H9 (cell line): ENCODE measurements at regions not wholly inside any gene's neighbourhood (a gene's known extent, or its start where the extent isn't known, plus 50 kb on each side); places are given as distances from the start of the nearest gene placed in this dataset.

ENCODE experiments used
- DNase-seq: peaks from one replicate; pipeline ENCODE4 v3.0.0-alpha.2; 2017
- H2AFZ ChIP-seq: one replicate; pipeline ENCODE4 v1.6.1; 2013; ENCODE audit warnings: mild to moderate bottlenecking, low read length, control low read depth, moderate library complexity
- H2AK5ac ChIP-seq: 2 replicates; pipeline ENCODE4 v1.6.1; 2013; ENCODE audit warnings: low read length, control low read depth, mixed read lengths; ENCODE audit not compliant: insufficient read length
- H2BK120ac ChIP-seq: one replicate; pipeline ENCODE4 v1.6.1; 2013; ENCODE audit warnings: low read depth, mild to moderate bottlenecking, low read length, control low read depth, inconsistent platforms; ENCODE audit not compliant: poor library complexity, severe bottlenecking
- H2BK12ac ChIP-seq: 2 replicates; pipeline ENCODE4 v1.6.1; 2013; ENCODE audit warnings: low read length, control low read depth, mixed read lengths, low read depth; ENCODE audit not compliant: insufficient read length
- H2BK15ac ChIP-seq: 2 replicates; pipeline ENCODE4 v1.6.1; 2013; ENCODE audit warnings: low read depth, low read length, control low read depth
- H2BK20ac ChIP-seq: one replicate; pipeline ENCODE4 v1.6.1; 2013; ENCODE audit warnings: low read depth, mild to moderate bottlenecking, low read length, control low read depth, inconsistent platforms; ENCODE audit not compliant: poor library complexity, severe bottlenecking
- H2BK5ac ChIP-seq: 2 replicates; pipeline ENCODE4 v1.6.1; 2013; ENCODE audit warnings: low read length, control low read depth, mixed read lengths; ENCODE audit not compliant: insufficient read length
- H3K14ac ChIP-seq: 2 replicates; pipeline ENCODE4 v1.6.1; 2013; ENCODE audit warnings: low read length, control low read depth; ENCODE audit not compliant: insufficient read depth
- H3K18ac ChIP-seq: 2 replicates; pipeline ENCODE4 v1.6.1; 2013; ENCODE audit warnings: low read depth, mild to moderate bottlenecking, mixed read lengths, low read length, control low read depth; ENCODE audit not compliant: insufficient read length
- H3K23ac ChIP-seq: 2 replicates; pipeline ENCODE4 v1.6.1; 2013; ENCODE audit warnings: low read length, control low read depth, mixed read lengths, low read depth; ENCODE audit not compliant: insufficient read length
- H3K23me2 ChIP-seq: 2 replicates; pipeline ENCODE4 v1.6.1; 2013; ENCODE audit warnings: low read depth, mild to moderate bottlenecking, mixed read lengths, low read length, control low read depth; ENCODE audit not compliant: insufficient read length, poor library complexity, severe bottlenecking
- H3K27ac ChIP-seq: 2 replicates; pipeline ENCODE4 v1.5.1; 2013; ENCODE audit warnings: low read length, control low read depth, mixed read lengths, low read depth; ENCODE audit not compliant: insufficient read length
- H3K27me3 ChIP-seq: 2 replicates; pipeline ENCODE4 v1.6.1; 2013; ENCODE audit warnings: low read length, control low read depth, inconsistent platforms; ENCODE audit not compliant: insufficient read depth
- H3K4ac ChIP-seq: 2 replicates; pipeline ENCODE4 v1.6.1; 2013; ENCODE audit warnings: low read depth, mild to moderate bottlenecking, control low read depth, inconsistent platforms, low read length, moderate library complexity
- H3K4me1 ChIP-seq: 2 replicates; pipeline ENCODE4 v1.6.1; 2013; ENCODE audit warnings: low read length, control low read depth, inconsistent platforms; ENCODE audit not compliant: insufficient read depth
- H3K4me2 ChIP-seq: 2 replicates; pipeline ENCODE4 v1.6.1; 2013; ENCODE audit warnings: low read length, control low read depth, mixed read lengths; ENCODE audit not compliant: insufficient read length, insufficient read depth
- H3K56ac ChIP-seq: 2 replicates; pipeline ENCODE4 v1.6.1; 2013; ENCODE audit warnings: low read depth, mild to moderate bottlenecking, mixed read lengths, low read length, control low read depth; ENCODE audit not compliant: insufficient read length
- H3K79me1 ChIP-seq: 2 replicates; pipeline ENCODE4 v1.6.1; 2013; ENCODE audit warnings: low read depth, mild to moderate bottlenecking, moderate library complexity, low read length, control low read depth, inconsistent platforms; ENCODE audit not compliant: insufficient read depth, poor library complexity, severe bottlenecking
- H3K79me2 ChIP-seq: 2 replicates; pipeline ENCODE4 v1.6.1; 2013; ENCODE audit warnings: low read length, control low read depth, inconsistent platforms; ENCODE audit not compliant: insufficient read depth
- H3K9ac ChIP-seq: 2 replicates; pipeline ENCODE4 v1.6.1; 2013; ENCODE audit warnings: low read length, control low read depth, mixed read lengths; ENCODE audit not compliant: insufficient read length; ENCODE audit errors: extremely low read depth
- H3K9me3 ChIP-seq: one replicate; pipeline ENCODE4 v1.6.1; 2013; ENCODE audit warnings: low read depth, low read length, inconsistent platforms; ENCODE audit not compliant: control insufficient read depth
- H3T11ph ChIP-seq: one replicate; pipeline ENCODE4 v1.6.1; 2013; ENCODE audit warnings: mild to moderate bottlenecking, low read length, control low read depth, inconsistent platforms
- H4K20me1 ChIP-seq: one replicate; pipeline ENCODE4 v1.6.1; 2013; ENCODE audit not compliant: control insufficient read depth, insufficient read length, insufficient read depth
- H4K5ac ChIP-seq: 2 replicates; pipeline ENCODE4 v1.6.1; 2013; ENCODE audit warnings: low read depth, mild to moderate bottlenecking, mixed read lengths, low read length, control low read depth; ENCODE audit not compliant: insufficient read length
- H4K8ac ChIP-seq: replicated peaks from 2 replicates; pipeline ENCODE4 v1.6.1; 2013; ENCODE audit warnings: low read length, control low read depth, mixed read lengths, low read depth; ENCODE audit not compliant: insufficient read length
- H4K91ac ChIP-seq: 2 replicates; pipeline ENCODE4 v1.6.1; 2013; ENCODE audit warnings: low read depth, mild to moderate bottlenecking, moderate library complexity, mixed read lengths, low read length, control low read depth; ENCODE audit not compliant: insufficient read length
- H3K27ac Mint-ChIP-seq, 3 experiments: 2 replicates in 2 of 3; 3 replicates in 1 of 3; pipeline ENCODE4 v1.8.0; 2020 to 2021; ENCODE audit warnings: mixed read lengths in 3 of 3, mild to moderate bottlenecking in 1 of 3, moderate library complexity in 1 of 3
- H3K27me3 Mint-ChIP-seq: 2 replicates; pipeline ENCODE4 v1.8.0; 2021; ENCODE audit warnings: low read depth, mild to moderate bottlenecking, moderate library complexity, mixed read lengths
- H3K36me3 Mint-ChIP-seq, 3 experiments: 2 replicates in 2 of 3; 3 replicates in 1 of 3; pipeline ENCODE4 v1.8.0; 2020 to 2021; ENCODE audit warnings: low read depth in 3 of 3, mixed read lengths in 3 of 3; ENCODE audit not compliant: insufficient read depth in 1 of 3
- H3K4me1 Mint-ChIP-seq, 2 experiments: 2 replicates each; pipeline ENCODE4 v1.8.0; 2020; ENCODE audit warnings: mixed read lengths in 2 of 2
- H3K4me3 Mint-ChIP-seq, 2 experiments: 2 replicates in 1 of 2; 3 replicates in 1 of 2; pipeline ENCODE4 v1.8.0; 2020 to 2021; ENCODE audit warnings: mild to moderate bottlenecking in 2 of 2, mixed read lengths in 2 of 2, moderate library complexity in 1 of 2
- H3K9me3 Mint-ChIP-seq, 2 experiments: 2 replicates in 1 of 2; 3 replicates in 1 of 2; pipeline ENCODE4 v1.8.0; 2020; ENCODE audit warnings: mild to moderate bottlenecking in 2 of 2, mixed read lengths in 2 of 2, moderate library complexity in 1 of 2
- CTCF ChIP-seq: fragments of 200-600 bp; sonication (generic); conservative IDR thresholded peaks from 3 replicates; pipeline ENCODE4 v1.8.0; 2021; ENCODE audit warnings: antibody characterized with exemption, mild to moderate bottlenecking
- WGBS: extraction: QIAGEN DNeasy Blood & Tissue Kit; methylation state at CpG from one replicate; pipeline ENCODE4 v1.1.7; 2013; ENCODE audit warnings: missing lambda C conversion rate, low lambda C conversion rate, mixed read lengths; ENCODE audit not compliant: insufficient read length; ENCODE audit errors: extremely low coverage; 5-methylcytosine and 5-hydroxymethylcytosine counted together

DNA sequence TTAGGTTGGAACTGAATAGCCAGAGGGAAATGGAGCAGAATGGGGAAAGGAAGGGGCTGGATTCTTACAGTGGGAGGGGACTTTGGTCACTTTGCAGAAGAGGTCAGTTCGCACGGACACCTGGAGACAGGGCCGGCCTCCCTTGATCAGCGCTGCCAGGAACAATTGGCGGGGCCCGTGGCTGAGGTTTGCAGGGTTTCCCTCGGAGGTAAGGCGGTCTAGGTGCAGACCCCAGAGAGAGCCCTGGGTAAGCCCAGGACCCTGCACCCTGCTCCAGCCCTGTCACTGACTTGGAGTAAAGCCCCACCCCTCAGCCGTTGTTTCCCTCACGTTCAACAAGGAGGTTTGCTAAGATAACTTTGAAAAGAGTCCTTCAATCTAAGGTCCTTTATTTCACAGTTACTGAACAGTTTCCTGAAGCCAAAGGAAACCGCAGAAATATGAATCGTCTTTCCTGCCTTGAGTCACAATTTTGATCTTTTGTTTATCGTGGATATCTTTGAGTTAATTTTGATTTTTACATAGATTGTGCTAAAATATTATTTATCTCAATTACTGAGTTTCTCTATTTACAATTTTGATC lies 231.4 kb upstream of the RTL1 start:
- no peaks in the 10 kb centered on the region for H3K4me1 ChIP-seq
- H2AK5ac ChIP-seq, result no peak overlapping the region
- no peak overlapping the region for H2BK15ac ChIP-seq
- no peak overlapping the region for H2BK12ac ChIP-seq
- no peak overlapping the region for H2BK20ac ChIP-seq
- no peaks in the 10 kb centered on the region for H3K27me3 ChIP-seq
- H3K9me3 Mint-ChIP-seq, result peaks cover 0 to 1% of the 10 kb centered on the region in 2 experiments; a peak in 2 of 5 replicates
- no peaks in the 10 kb centered on the region for H3K79me1 ChIP-seq
- H2BK5ac ChIP-seq, result no peak overlapping the region
- H3K4me2 ChIP-seq, result no peak overlapping the region
- no peaks in the 10 kb centered on the region for H3K9me3 ChIP-seq
- no peaks in the 10 kb centered on the region for H4K20me1 ChIP-seq
- no peak overlapping the region for H3K14ac ChIP-seq
- H3K27ac ChIP-seq, result no peak overlapping the region
- no peak overlapping the region for H3K56ac ChIP-seq
- no peak overlapping the region for H3K4me3 Mint-ChIP-seq
- H3T11ph ChIP-seq, result no peak overlapping the region
- H4K8ac ChIP-seq, result no peak overlapping the region
- no peak overlapping the region for H3K4ac ChIP-seq
- H3K23ac ChIP-seq, result no peak overlapping the region
- H3K79me2 ChIP-seq, result no peaks in the 10 kb centered on the region
- H3K9ac ChIP-seq, result no peak overlapping the region
- no CpG with 5 or more reads among the region's 13 CpGs for WGBS
- H4K91ac ChIP-seq, result no peak overlapping the region
- H2AFZ ChIP-seq, result no peak overlapping the region
- H3K36me3 Mint-ChIP-seq, result no peaks in the 10 kb centered on the region
- no peaks in the 10 kb centered on the region; a peak in 1 of 4 replicates for H3K4me1 Mint-ChIP-seq
- H2BK120ac ChIP-seq, result no peak overlapping the region
- TF ChIP-seq CTCF, result no peak
- no peak overlapping the region for H3K27ac Mint-ChIP-seq
- no peak for DNase-seq
- H4K5ac ChIP-seq, result no peak overlapping the region
- H3K27me3 Mint-ChIP-seq, result peaks cover 5% of the 10 kb centered on the region
- H3K23me2 ChIP-seq, result no peaks in the 10 kb centered on the region
- H3K18ac ChIP-seq, result no peak overlapping the region
